T follicular helper cell (primary cell): ENCODE measurements at regions not wholly inside any gene's neighbourhood (a gene's known extent, or its start where the extent isn't known, plus 50 kb on each side); places are given as distances from the start of the nearest gene placed in this dataset.
"Not testable (repeated sequence)": the region's sequence is repeated elsewhere in the genome, so short reads cannot be mapped to it uniquely, and the experiment has no call there.

Source experiments
- DNase-seq: peaks from one replicate; pipeline ENCODE4 v3.0.0-alpha.2; 2020; ENCODE audit warnings: low read depth

GRCh38 chr5:50501491-50502228 lies 60.6 kb upstream of the EMB start:
- no peak for DNase-seq

GRCh38 chr5:50513028-50513457 lies 72.0 kb upstream of the EMB start:
- DNase-seq: not testable (repeated sequence)

GRCh38 chr5:50521060-50521459 lies 80.0 kb upstream of the EMB start:
- DNase-seq: not testable (repeated sequence)

GRCh38 chr5:50527514-50528060 lies 86.5 kb upstream of the EMB start:
- DNase-seq: not testable (repeated sequence)

GRCh38 chr5:50535393-50535792 lies 94.3 kb upstream of the EMB start:
- DNase-seq: no peak

- not testable (repeated sequence) for DNase-seq
Measured at GRCh38 chr5:50537534-50537933, 96.4 kb upstream of the EMB start.

GRCh38 chr5:50547303-50547702 lies 106.2 kb upstream of the EMB start:
- DNase-seq: no peak

- DNase-seq: no peak
Measured at GRCh38 chr5:50550267-50550666, 109.2 kb upstream of the EMB start.

- DNase-seq: no peak
Measured at GRCh38 chr5:50550993-50551392, 109.9 kb upstream of the EMB start.

- DNase-seq: no peak
Measured at GRCh38 chr5:50553560-50553984, 112.5 kb upstream of the EMB start.

- not testable (repeated sequence) for DNase-seq
Measured at GRCh38 chr5:50558640-50559039, 107.8 kb upstream of the PARP8 start.

GRCh38 chr5:50559955-50560354 lies 106.5 kb upstream of the PARP8 start:
- no peak for DNase-seq

- no peak for DNase-seq
Measured at GRCh38 chr5:50562694-50563093, 103.7 kb upstream of the PARP8 start.

GRCh38 chr5:50564079-50564478 lies 102.4 kb upstream of the PARP8 start:
- DNase-seq: no peak

GRCh38 chr5:50564558-50564957 lies 101.9 kb upstream of the PARP8 start:
- DNase-seq: no peak

- no peak for DNase-seq
Measured at GRCh38 chr5:50574121-50574520, 92.3 kb upstream of the PARP8 start.

GRCh38 chr5:50575740-50576139 lies 90.7 kb upstream of the PARP8 start:
- DNase-seq: no peak

GRCh38 chr5:50576265-50576664 lies 90.2 kb upstream of the PARP8 start:
- no peak for DNase-seq

- DNase-seq: no peak
Measured at GRCh38 chr5:50576686-50577256, 89.7 kb upstream of the PARP8 start.

- no peak for DNase-seq
Measured at GRCh38 chr5:50580506-50580905, 85.9 kb upstream of the PARP8 start.

- DNase-seq: not testable (repeated sequence)
Measured at GRCh38 chr5:50581845-50582244, 84.6 kb upstream of the PARP8 start.

- DNase-seq: no peak
Measured at GRCh38 chr5:50582699-50583098, 83.7 kb upstream of the PARP8 start.

GRCh38 chr5:50583621-50584020 lies 82.8 kb upstream of the PARP8 start:
- DNase-seq: no peak
